Skeletal muscle satellite cell (primary cell): ENCODE measurements at regions not wholly inside any gene's neighbourhood (a gene's known extent, or its start where the extent isn't known, plus 50 kb on each side); places are given as distances from the start of the nearest gene placed in this dataset.
A peak's percentile ranks its signal among the peaks of the same experiment; 100 is the strongest.
"Not testable (repeated sequence)": the region's sequence is repeated elsewhere in the genome, so short reads cannot be mapped to it uniquely, and the experiment has no call there.

ENCODE experiments used
- H3K27me3 ChIP-seq: 2 replicates; pipeline ENCODE4 v1.7.0; 2013; ENCODE audit warnings: low read length; ENCODE audit not compliant: control insufficient read depth, insufficient read depth
- H3K36me3 ChIP-seq: 2 replicates; pipeline ENCODE4 v1.7.0; 2013; ENCODE audit warnings: mild to moderate bottlenecking, control low read depth, low read length; ENCODE audit not compliant: insufficient read depth
- H3K4me1 ChIP-seq: 2 replicates; pipeline ENCODE4 v1.7.0; 2013; ENCODE audit warnings: low read length; ENCODE audit not compliant: control insufficient read depth, insufficient read depth
- H3K4me2 ChIP-seq: 2 replicates; pipeline ENCODE4 v1.7.0; 2013; ENCODE audit warnings: mild to moderate bottlenecking, low read length
- H3K4me3 ChIP-seq: 2 replicates; pipeline ENCODE4 v1.7.0; 2013; ENCODE audit warnings: low read length
- H3K9ac ChIP-seq: 2 replicates; pipeline ENCODE4 v1.7.0; 2013; ENCODE audit warnings: mild to moderate bottlenecking, low read depth, low read length, moderate library complexity
- H3K9me3 ChIP-seq: replicated peaks from 2 replicates; pipeline ENCODE4 v1.7.0; 2013; ENCODE audit warnings: mild to moderate bottlenecking, control low read depth, low read length

- H3K9ac ChIP-seq: no peak overlapping the region
- H3K9me3 ChIP-seq: no peaks in the 10 kb centered on the region
Observed at GRCh38 chr16:59665618-59666220, 931.6 kb upstream of the GOT2 start.

GRCh38 chr16:59658572-59658971 lies 924.5 kb upstream of the GOT2 start:
- Histone ChIP-seq H3K9ac (no peak overlapping the region), H3K9me3 (no peaks in the 10 kb centered on the region), H3K4me2 (no peak overlapping the region), H3K36me3 (no peaks in the 10 kb centered on the region), H3K4me1 (no peaks in the 10 kb centered on the region), H3K4me3 (no peak overlapping the region), H3K27me3 (no peaks in the 10 kb centered on the region)

More at GRCh38 chr16:59665618-59666220, 931.6 kb upstream of the GOT2 start:
- no peak overlapping the region for H3K4me3 ChIP-seq
- H3K4me2 ChIP-seq: no peak overlapping the region
- H3K27me3 ChIP-seq: no peaks in the 10 kb centered on the region
- H3K36me3 ChIP-seq: no peaks in the 10 kb centered on the region
- no peaks in the 10 kb centered on the region for H3K4me1 ChIP-seq

- no peaks in the 10 kb centered on the region for H3K9me3 ChIP-seq
- no peaks in the 10 kb centered on the region for H3K27me3 ChIP-seq
- H3K36me3 ChIP-seq: no peaks in the 10 kb centered on the region
- no peak overlapping the region for H3K9ac ChIP-seq
- H3K4me2 ChIP-seq: no peak overlapping the region
- no peak overlapping the region for H3K4me3 ChIP-seq
- H3K4me1 ChIP-seq: no peaks in the 10 kb centered on the region
Observed at GRCh38 chr16:59655031-59655430, 920.9 kb upstream of the GOT2 start.

GRCh38 chr16:59654455-59654854 lies 920.3 kb upstream of the GOT2 start:
- no peak overlapping the region for H3K4me2 ChIP-seq
- no peaks in the 10 kb centered on the region for H3K4me1 ChIP-seq
- H3K27me3 ChIP-seq: no peaks in the 10 kb centered on the region

GRCh38 chr16:59651662-59652061 lies 917.5 kb upstream of the GOT2 start:
- no peaks in the 10 kb centered on the region for H3K36me3 ChIP-seq
- no peaks in the 10 kb centered on the region for H3K27me3 ChIP-seq
- no peak overlapping the region for H3K4me2 ChIP-seq
- H3K4me3 ChIP-seq: no peak overlapping the region
- no peaks in the 10 kb centered on the region for H3K9me3 ChIP-seq
- H3K9ac ChIP-seq: no peak overlapping the region
- no peaks in the 10 kb centered on the region for H3K4me1 ChIP-seq

More at GRCh38 chr16:59654455-59654854, 920.3 kb upstream of the GOT2 start:
- H3K4me3 ChIP-seq: no peak overlapping the region
- no peak overlapping the region for H3K9ac ChIP-seq
- H3K9me3 ChIP-seq: no peaks in the 10 kb centered on the region
- H3K36me3 ChIP-seq: no peaks in the 10 kb centered on the region

GRCh38 chr16:59645194-59645593 lies 911.1 kb upstream of the GOT2 start:
- Histone ChIP-seq H3K4me3 (no peak overlapping the region), H3K36me3 (no peaks in the 10 kb centered on the region), H3K27me3 (no peaks in the 10 kb centered on the region), H3K4me2 (no peak overlapping the region), H3K9ac (no peak overlapping the region), H3K4me1 (no peaks in the 10 kb centered on the region), H3K9me3 (peaks cover 3% of the 10 kb centered on the region)

GRCh38 chr16:59635674-59636073 lies 901.6 kb upstream of the GOT2 start:
- Histone ChIP-seq H3K9me3 (no peaks in the 10 kb centered on the region), H3K9ac (peak overlapping the region; percentile 66), H3K4me3 (peak overlapping the region; percentile 44), H3K36me3 (no peaks in the 10 kb centered on the region), H3K4me1 (peaks cover 47% of the 10 kb centered on the region), H3K4me2 (peak overlapping the region; percentile 56), H3K27me3 (no peaks in the 10 kb centered on the region)

- Histone ChIP-seq H3K36me3 (no peaks in the 10 kb centered on the region), H3K27me3 (no peaks in the 10 kb centered on the region), H3K9ac (peak overlapping the region; percentile 66), H3K4me2 (peak overlapping the region; percentile 56), H3K4me1 (peaks cover 47% of the 10 kb centered on the region), H3K4me3 (peak overlapping the region; percentile 44), H3K9me3 (no peaks in the 10 kb centered on the region)
Observed at GRCh38 chr16:59634951-59635350, 900.8 kb upstream of the GOT2 start.

GRCh38 chr16:59634004-59634579 lies 900.0 kb upstream of the GOT2 start:
- peak overlapping the region; percentile 71 for H3K9ac ChIP-seq
- no peaks in the 10 kb centered on the region for H3K36me3 ChIP-seq
- H3K9me3 ChIP-seq: no peaks in the 10 kb centered on the region
- peaks cover 47% of the 10 kb centered on the region for H3K4me1 ChIP-seq
- peak overlapping the region; percentile 56 for H3K4me2 ChIP-seq
- no peaks in the 10 kb centered on the region for H3K27me3 ChIP-seq
- H3K4me3 ChIP-seq: no peak overlapping the region

GRCh38 chr16:59632276-59632855 lies 898.2 kb upstream of the GOT2 start:
- Histone ChIP-seq H3K4me2 (peak overlapping the region; percentile 48), H3K36me3 (no peaks in the 10 kb centered on the region), H3K27me3 (no peaks in the 10 kb centered on the region), H3K4me3 (no peak overlapping the region), H3K9ac (peak overlapping the region; percentile 71), H3K4me1 (peaks cover 47% of the 10 kb centered on the region), H3K9me3 (no peaks in the 10 kb centered on the region)

- H3K9me3 ChIP-seq, H3K9ac ChIP-seq, H3K36me3 ChIP-seq, H3K4me2 ChIP-seq, H3K27me3 ChIP-seq, H3K4me3 ChIP-seq, H3K4me1 ChIP-seq: not testable (repeated sequence)
Observed at GRCh38 chr16:59624381-59624780, 890.3 kb upstream of the GOT2 start.
